HEK293 (cell line): ENCODE measurements at regions not wholly inside any gene's neighbourhood (a gene's known extent, or its start where the extent isn't known, plus 50 kb on each side); places are given as distances from the start of the nearest gene placed in this dataset.

Experiments used
- CTCF ChIA-PET: fragments of 350-600 bp; formaldehyde crosslinking; extraction: SDS; loops from one replicate; lab custom pipeline; 2021; ENCODE audit warnings: antibody characterized with exemption; lab: Yijun Ruan, JAX
- POLR2A ChIA-PET: fragments of 300-600 bp; formaldehyde crosslinking; extraction: SDS; loops from one replicate; lab custom pipeline; 2020; ENCODE audit warnings: antibody characterized with exemption, inconsistent platforms; lab: Yijun Ruan, JAX
- H3K27ac ChIP-seq: fragments of 200-500 bp; sonication (Bioruptor generic); 2 replicates; pipeline ENCODE4 v1.5.1; 2014; ENCODE audit warnings: low read depth, low read length, control low read depth, inconsistent platforms; ENCODE audit errors: extremely low read depth
- H3K36me3 ChIP-seq, 2 experiments: fragments of 200-500 bp in 1 of 2; sonication (Bioruptor generic) in 1 of 2; 1 replicate in 1 of 2; 2 replicates in 1 of 2; pipeline ENCODE4 v1.5.1; 2014 to 2017; ENCODE audit warnings: inconsistent platforms in 2 of 2, low read length in 2 of 2; ENCODE audit not compliant: control insufficient read depth in 2 of 2, insufficient read depth in 1 of 2
- H3K4me1 ChIP-seq: fragments of 200-500 bp; sonication (Bioruptor generic); 2 replicates; pipeline ENCODE4 v1.5.1; 2014; ENCODE audit warnings: mild to moderate bottlenecking, low read length, inconsistent platforms; ENCODE audit not compliant: control insufficient read depth, insufficient read depth
- H3K4me3 ChIP-seq: 2 replicates; pipeline ENCODE4 v1.5.1; 2011; ENCODE audit warnings: low read depth, mild to moderate bottlenecking, control low read depth, low read length, moderate library complexity
- H3K9me3 ChIP-seq: fragments of 200-500 bp; sonication (Bioruptor generic); 2 replicates; pipeline ENCODE4 v1.5.1; 2014; ENCODE audit warnings: low read depth, low read length, inconsistent platforms; ENCODE audit not compliant: control insufficient read depth, insufficient read depth
- BCL11A ChIP-seq: fragments of 450-650 bp; formaldehyde crosslinking; IDR thresholded peaks from 2 replicates; pipeline ENCODE4 v1.5.1; 2016; ENCODE audit warnings: low read depth, missing biosample characterization, missing genetic modification characterization
- BCL11B ChIP-seq: fragments of 450-650 bp; formaldehyde crosslinking; IDR thresholded peaks from 2 replicates; pipeline ENCODE4 v1.5.1; 2016; ENCODE audit warnings: low read depth, missing biosample characterization, missing genetic modification characterization
- KLF1 ChIP-seq: fragments of 450-650 bp; formaldehyde crosslinking; IDR thresholded peaks from 2 replicates; pipeline ENCODE4 v1.5.1; 2016; ENCODE audit warnings: missing biosample characterization, missing genetic modification characterization
- KLF10 ChIP-seq: fragments of 450-650 bp; IDR thresholded peaks from 2 replicates; pipeline ENCODE4 v1.5.1; 2018; ENCODE audit warnings: missing biosample characterization, mild to moderate bottlenecking, missing genetic modification characterization
- REPIN1 ChIP-seq: fragments of 450-650 bp; formaldehyde crosslinking; IDR thresholded peaks from 2 replicates; pipeline ENCODE4 v1.5.1; 2017; ENCODE audit warnings: missing biosample characterization, missing genetic modification characterization, low read depth
- SCRT2 ChIP-seq: fragments of 450-650 bp; formaldehyde crosslinking; IDR thresholded peaks from 2 replicates; pipeline ENCODE4 v1.5.1; 2016; ENCODE audit warnings: missing biosample characterization, missing genetic modification characterization
- SETDB1 ChIP-seq: IDR thresholded peaks from one replicate; pipeline ENCODE4 v1.6.1; 2017; ENCODE audit warnings: mild to moderate bottlenecking, low read length, moderate library complexity, mixed read lengths; ENCODE audit not compliant: insufficient read length
- ZBTB48 ChIP-seq: fragments of 450-650 bp; formaldehyde crosslinking; IDR thresholded peaks from 2 replicates; pipeline ENCODE4 v1.5.1; 2016; ENCODE audit warnings: missing biosample characterization, missing genetic modification characterization
- ZNF10 ChIP-seq: fragments of 450-650 bp; formaldehyde crosslinking; IDR thresholded peaks from 2 replicates; pipeline ENCODE4 v1.5.1; 2017; ENCODE audit warnings: missing biosample characterization, missing genetic modification characterization
- ZNF2 ChIP-seq: fragments of 450-650 bp; formaldehyde crosslinking; IDR thresholded peaks from 2 replicates; pipeline ENCODE4 v1.5.1; 2016; ENCODE audit warnings: missing biosample characterization, missing genetic modification characterization
- ZNF292 ChIP-seq: fragments of 450-650 bp; formaldehyde crosslinking; IDR thresholded peaks from 2 replicates; pipeline ENCODE4 v1.5.1; 2016; ENCODE audit warnings: low read depth, missing biosample characterization, missing genetic modification characterization, borderline replicate concordance
- ZNF324 ChIP-seq: fragments of 450-650 bp; formaldehyde crosslinking; IDR thresholded peaks from 2 replicates; pipeline ENCODE4 v1.5.1; 2016; ENCODE audit warnings: missing biosample characterization, missing genetic modification characterization
- ZNF341 ChIP-seq: fragments of 450-650 bp; formaldehyde crosslinking; IDR thresholded peaks from 2 replicates; pipeline ENCODE4; 2016; ENCODE audit warnings: low read depth, missing biosample characterization, missing genetic modification characterization
- ZNF404 ChIP-seq: fragments of 450-650 bp; formaldehyde crosslinking; IDR thresholded peaks from 2 replicates; pipeline ENCODE4 v1.5.1; 2017; ENCODE audit warnings: missing biosample characterization, missing genetic modification characterization
- ZNF48 ChIP-seq: fragments of 450-650 bp; formaldehyde crosslinking; IDR thresholded peaks from 2 replicates; pipeline ENCODE4 v1.5.1; 2016; ENCODE audit warnings: missing biosample characterization, missing genetic modification characterization
- ZNF510 ChIP-seq: fragments of 450-650 bp; formaldehyde crosslinking; IDR thresholded peaks from 2 replicates; pipeline ENCODE4 v1.5.1; 2018; ENCODE audit warnings: mild to moderate bottlenecking, missing genetic modification characterization, missing biosample characterization; ENCODE audit not compliant: insufficient replicate concordance
- ZNF529 ChIP-seq: fragments of 450-650 bp; formaldehyde crosslinking; IDR thresholded peaks from 2 replicates; pipeline ENCODE4 v1.5.1; 2017; ENCODE audit warnings: missing genetic modification characterization, missing biosample characterization; ENCODE audit not compliant: insufficient replicate concordance
- ZNF624 ChIP-seq: fragments of 450-650 bp; formaldehyde crosslinking; IDR thresholded peaks from 2 replicates; pipeline ENCODE4 v1.5.1; 2017; ENCODE audit warnings: missing biosample characterization, missing genetic modification characterization
- ZNF654 ChIP-seq: fragments of 450-650 bp; formaldehyde crosslinking; IDR thresholded peaks from 2 replicates; pipeline ENCODE4 v1.5.1; 2016; ENCODE audit warnings: low read depth, missing biosample characterization, missing genetic modification characterization
- ZNF660 ChIP-seq: fragments of 450-650 bp; IDR thresholded peaks from 2 replicates; pipeline ENCODE4 v1.5.1; 2018; ENCODE audit warnings: missing biosample characterization, mild to moderate bottlenecking, missing genetic modification characterization
- ZNF747 ChIP-seq: fragments of 450-650 bp; formaldehyde crosslinking; IDR thresholded peaks from 2 replicates; pipeline ENCODE4 v1.5.1; 2016; ENCODE audit warnings: missing biosample characterization, missing genetic modification characterization
- ZNF785 ChIP-seq: fragments of 450-650 bp; formaldehyde crosslinking; IDR thresholded peaks from 2 replicates; pipeline ENCODE4 v1.5.1; 2016; ENCODE audit warnings: missing biosample characterization, missing genetic modification characterization
- ZSCAN30 ChIP-seq: fragments of 450-650 bp; IDR thresholded peaks from 2 replicates; pipeline ENCODE4 v1.5.1; 2018; ENCODE audit warnings: missing biosample characterization, mild to moderate bottlenecking, missing genetic modification characterization, moderate library complexity
- TF ChIP-seq, protein P1 (sequence below): fragments of 450-650 bp; formaldehyde crosslinking; IDR thresholded peaks from 2 replicates; pipeline ENCODE4 v1.5.1; 2016; ENCODE audit warnings: missing biosample characterization, missing genetic modification characterization
- TF ChIP-seq, protein P2 (sequence below): fragments of 450-650 bp; formaldehyde crosslinking; IDR thresholded peaks from 2 replicates; pipeline ENCODE4 v1.5.1; 2016; ENCODE audit warnings: missing biosample characterization, missing genetic modification characterization
- TF ChIP-seq, protein P3 (sequence below): fragments of 450-650 bp; formaldehyde crosslinking; IDR thresholded peaks from 2 replicates; pipeline ENCODE4 v1.5.1; 2016; ENCODE audit warnings: missing biosample characterization, missing genetic modification characterization

DNA sequence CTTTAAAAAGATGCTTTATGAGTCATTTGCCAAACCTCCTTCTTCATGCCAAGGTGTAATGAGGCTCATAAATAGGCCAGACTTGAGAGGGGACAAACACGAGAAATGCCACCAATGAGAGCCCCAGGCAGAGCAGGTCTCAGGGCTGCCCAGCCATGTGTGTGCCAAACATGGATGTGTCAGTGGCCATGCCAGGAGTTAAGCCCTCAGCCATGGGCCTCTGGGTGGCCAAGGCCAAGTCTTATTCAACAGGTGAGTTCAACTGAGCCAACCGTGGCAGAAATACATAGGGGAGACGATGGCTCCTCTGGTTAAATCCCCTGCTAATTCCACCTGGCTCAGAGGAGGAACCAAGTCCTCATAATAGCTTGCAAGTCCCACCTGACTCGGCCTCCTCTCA is 358.8 kb downstream of the PREX1 start:
- Histone ChIP-seq H3K36me3 (no peaks in the 10 kb centered on the region), H3K9me3 (no peaks in the 10 kb centered on the region), H3K4me1 (no peaks in the 10 kb centered on the region), H3K4me3 (no peak overlapping the region), H3K27ac (no peak overlapping the region)
- POLR2A ChIA-PET = no interaction called here
- TF ChIP-seq BCL11A (tag by site-specific recombination) = no peak
- no peak for TF ChIP-seq ZNF341 (tag by site-specific recombination)
- TF ChIP-seq, protein P1, sequence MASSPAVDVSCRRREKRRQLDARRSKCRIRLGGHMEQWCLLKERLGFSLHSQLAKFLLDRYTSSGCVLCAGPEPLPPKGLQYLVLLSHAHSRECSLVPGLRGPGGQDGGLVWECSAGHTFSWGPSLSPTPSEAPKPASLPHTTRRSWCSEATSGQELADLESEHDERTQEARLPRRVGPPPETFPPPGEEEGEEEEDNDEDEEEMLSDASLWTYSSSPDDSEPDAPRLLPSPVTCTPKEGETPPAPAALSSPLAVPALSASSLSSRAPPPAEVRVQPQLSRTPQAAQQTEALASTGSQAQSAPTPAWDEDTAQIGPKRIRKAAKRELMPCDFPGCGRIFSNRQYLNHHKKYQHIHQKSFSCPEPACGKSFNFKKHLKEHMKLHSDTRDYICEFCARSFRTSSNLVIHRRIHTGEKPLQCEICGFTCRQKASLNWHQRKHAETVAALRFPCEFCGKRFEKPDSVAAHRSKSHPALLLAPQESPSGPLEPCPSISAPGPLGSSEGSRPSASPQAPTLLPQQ = no peak
- TF ChIP-seq ZBTB48 = no peak
- no peak for TF ChIP-seq KLF10 (tag by site-specific recombination)
- TF ChIP-seq KLF1 (tag by site-specific recombination) = no peak
- no peak for TF ChIP-seq REPIN1 (tag by site-specific recombination)
- no peak for TF ChIP-seq ZNF48
- TF ChIP-seq ZNF10 (tag by site-specific recombination) = no peak
- TF ChIP-seq ZSCAN30 (tag by site-specific recombination) = no peak
- no peak for TF ChIP-seq ZNF654 (tag by site-specific recombination)
- no peak for TF ChIP-seq SETDB1
- TF ChIP-seq ZNF324 (tag by site-specific recombination) = no peak
- no peak for TF ChIP-seq ZNF747 (tag by site-specific recombination)
- CTCF ChIA-PET = no interaction called here

DNA sequence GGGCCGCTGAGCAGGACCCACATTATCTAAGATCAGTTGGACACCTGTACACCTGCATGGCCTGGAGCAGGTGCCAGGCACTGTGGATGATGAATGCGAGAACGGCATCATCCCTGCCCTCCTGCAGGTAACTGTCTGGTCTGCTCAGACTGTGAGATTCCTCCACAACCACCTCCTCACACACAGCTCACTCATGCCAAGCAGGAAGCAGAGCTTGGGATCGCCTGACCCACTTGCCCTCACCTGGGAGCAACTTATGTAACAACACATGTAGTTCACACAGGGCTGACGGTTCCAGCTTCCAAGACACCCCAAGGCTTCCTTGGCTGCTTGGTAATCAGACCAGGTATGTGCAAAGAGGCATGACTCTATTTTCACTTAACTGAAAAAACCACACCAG is 359.2 kb downstream of the PREX1 start:
- POLR2A ChIA-PET = no interaction called here
- Histone ChIP-seq H3K4me1 (no peaks in the 10 kb centered on the region), H3K9me3 (no peaks in the 10 kb centered on the region), H3K27ac (no peak overlapping the region), H3K36me3 (no peaks in the 10 kb centered on the region), H3K4me3 (no peak overlapping the region)
- TF ChIP-seq SCRT2 (no peak), SETDB1 (no peak), BCL11B (tag by site-specific recombination) (no peak), ZNF2 (no peak), ZNF404 (no peak), ZNF747 (tag by site-specific recombination) (no peak), ZNF292 (tag by site-specific recombination) (no peak), ZNF529 (tag by site-specific recombination) (no peak)
- TF ChIP-seq, protein P2, sequence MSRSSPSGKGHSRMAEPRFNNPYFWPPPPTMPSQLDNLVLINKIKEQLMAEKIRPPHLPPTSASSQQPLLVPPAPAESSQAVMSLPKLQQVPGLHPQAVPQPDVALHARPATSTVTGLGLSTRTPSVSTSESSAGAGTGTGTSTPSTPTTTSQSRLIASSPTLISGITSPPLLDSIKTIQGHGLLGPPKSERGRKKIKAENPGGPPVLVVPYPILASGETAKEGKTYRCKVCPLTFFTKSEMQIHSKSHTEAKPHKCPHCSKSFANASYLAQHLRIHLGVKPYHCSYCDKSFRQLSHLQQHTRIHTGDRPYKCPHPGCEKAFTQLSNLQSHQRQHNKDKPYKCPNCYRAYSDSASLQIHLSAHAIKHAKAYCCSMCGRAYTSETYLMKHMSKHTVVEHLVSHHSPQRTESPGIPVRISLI (tag by site-specific recombination) = no peak
- CTCF ChIA-PET = no interaction called here

DNA sequence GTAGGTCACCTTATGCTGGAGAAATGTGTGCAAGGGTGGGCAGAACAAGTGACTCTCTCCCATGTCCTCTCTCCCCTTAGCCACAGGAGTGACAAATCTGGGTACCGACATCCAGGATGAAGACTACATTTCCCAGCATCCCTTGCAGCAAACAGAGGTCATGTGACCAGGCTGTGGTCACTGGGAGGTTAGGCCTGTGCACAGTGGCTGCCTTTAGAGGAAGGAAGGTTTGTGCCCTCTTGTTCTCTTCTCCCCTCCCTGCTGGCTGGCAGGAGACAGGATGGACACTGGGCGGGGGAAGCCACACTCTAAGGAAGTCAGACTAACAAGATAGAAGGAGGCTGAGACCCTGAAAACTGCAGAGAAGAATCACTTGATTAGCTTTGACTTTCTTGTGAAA is 360.2 kb downstream of the PREX1 start:
- Histone ChIP-seq H3K4me3 (no peak overlapping the region), H3K36me3 (no peaks in the 10 kb centered on the region), H3K9me3 (no peaks in the 10 kb centered on the region), H3K4me1 (no peaks in the 10 kb centered on the region), H3K27ac (no peak overlapping the region)
- ChIA-PET POLR2A (no interaction called here), CTCF (no interaction called here)
- no peak for TF ChIP-seq ZNF624 (tag by site-specific recombination)
- no peak for TF ChIP-seq ZNF785 (tag by site-specific recombination)
- TF ChIP-seq, protein P3, sequence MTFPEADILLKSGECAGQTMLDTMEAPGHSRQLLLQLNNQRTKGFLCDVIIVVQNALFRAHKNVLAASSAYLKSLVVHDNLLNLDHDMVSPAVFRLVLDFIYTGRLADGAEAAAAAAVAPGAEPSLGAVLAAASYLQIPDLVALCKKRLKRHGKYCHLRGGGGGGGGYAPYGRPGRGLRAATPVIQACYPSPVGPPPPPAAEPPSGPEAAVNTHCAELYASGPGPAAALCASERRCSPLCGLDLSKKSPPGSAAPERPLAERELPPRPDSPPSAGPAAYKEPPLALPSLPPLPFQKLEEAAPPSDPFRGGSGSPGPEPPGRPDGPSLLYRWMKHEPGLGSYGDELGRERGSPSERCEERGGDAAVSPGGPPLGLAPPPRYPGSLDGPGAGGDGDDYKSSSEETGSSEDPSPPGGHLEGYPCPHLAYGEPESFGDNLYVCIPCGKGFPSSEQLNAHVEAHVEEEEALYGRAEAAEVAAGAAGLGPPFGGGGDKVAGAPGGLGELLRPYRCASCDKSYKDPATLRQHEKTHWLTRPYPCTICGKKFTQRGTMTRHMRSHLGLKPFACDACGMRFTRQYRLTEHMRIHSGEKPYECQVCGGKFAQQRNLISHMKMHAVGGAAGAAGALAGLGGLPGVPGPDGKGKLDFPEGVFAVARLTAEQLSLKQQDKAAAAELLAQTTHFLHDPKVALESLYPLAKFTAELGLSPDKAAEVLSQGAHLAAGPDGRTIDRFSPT (tag by site-specific recombination) = no peak
- no peak for TF ChIP-seq ZNF510 (tag by site-specific recombination)
- TF ChIP-seq ZNF660 (tag by site-specific recombination) = no peak
